ENCODE measurements at regions not wholly inside any gene's neighbourhood (a gene's known extent, or its start where the extent isn't known, plus 50 kb on each side); places are given as distances from the start of the nearest gene placed in this dataset.

DNA sequence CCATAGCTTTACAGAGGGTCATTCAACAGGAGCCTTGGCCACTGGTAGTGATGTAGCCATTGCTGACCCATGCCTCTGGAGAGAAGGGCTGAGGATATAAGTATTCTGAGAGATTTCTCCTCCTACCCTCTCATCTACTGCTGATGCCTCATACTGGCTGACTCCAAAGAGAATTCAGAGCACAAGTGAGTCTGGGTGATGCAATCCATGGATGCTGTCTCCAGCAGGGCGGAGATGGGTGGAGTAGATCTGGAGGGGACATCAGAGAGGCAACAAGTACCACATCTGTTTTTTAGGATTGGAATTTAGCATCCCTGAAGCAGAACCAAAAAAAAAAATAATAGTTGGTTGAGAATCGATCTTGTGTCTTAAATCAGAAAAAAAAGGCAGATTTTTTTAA, 705.7 kb upstream of the CELF2 start:
- no peak for TF ChIP-seq RAD21 (IDR thresholded peaks at IDR 0.05; ENCODE audit: low read depth)
- no peak for TF ChIP-seq REST (IDR thresholded peaks at IDR 0.05; ENCODE audit: low read depth)
- TF ChIP-seq, protein P1, sequence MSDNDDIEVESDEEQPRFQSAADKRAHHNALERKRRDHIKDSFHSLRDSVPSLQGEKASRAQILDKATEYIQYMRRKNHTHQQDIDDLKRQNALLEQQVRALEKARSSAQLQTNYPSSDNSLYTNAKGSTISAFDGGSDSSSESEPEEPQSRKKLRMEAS (IDR thresholded peaks at IDR 0.05), result no peak
- TF ChIP-seq YY1 (IDR thresholded peaks at IDR 0.05; ENCODE audit: low read depth), result no peak
- no peak for TF ChIP-seq EP300 (IDR thresholded peaks at IDR 0.05; ENCODE audit: borderline replicate concordance)
- TF ChIP-seq TCF12 (IDR thresholded peaks at IDR 0.05; ENCODE audit: low read depth), result no peak
- no peak for TF ChIP-seq TAF1 (IDR thresholded peaks at IDR 0.05; ENCODE audit: low read depth)
- no peak for TF ChIP-seq NFIC (IDR thresholded peaks at IDR 0.05)
- TF ChIP-seq, protein P2, sequence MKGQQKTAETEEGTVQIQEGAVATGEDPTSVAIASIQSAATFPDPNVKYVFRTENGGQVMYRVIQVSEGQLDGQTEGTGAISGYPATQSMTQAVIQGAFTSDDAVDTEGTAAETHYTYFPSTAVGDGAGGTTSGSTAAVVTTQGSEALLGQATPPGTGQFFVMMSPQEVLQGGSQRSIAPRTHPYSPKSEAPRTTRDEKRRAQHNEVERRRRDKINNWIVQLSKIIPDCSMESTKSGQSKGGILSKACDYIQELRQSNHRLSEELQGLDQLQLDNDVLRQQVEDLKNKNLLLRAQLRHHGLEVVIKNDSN (IDR thresholded peaks at IDR 0.05), result no peak
- no peak for TF ChIP-seq ZBTB7A (IDR thresholded peaks at IDR 0.05; ENCODE audit: low read depth)
- TF ChIP-seq CEBPB (IDR thresholded peaks at IDR 0.05), result no peak
- no peak for TF ChIP-seq CREB1 (IDR thresholded peaks at IDR 0.05; ENCODE audit: low read depth)
- no peak for TF ChIP-seq FOXM1 (IDR thresholded peaks at IDR 0.05; ENCODE audit: borderline replicate concordance, low read depth)
